ENCODE measurements at regions not wholly inside any gene's neighbourhood (a gene's known extent, or its start where the extent isn't known, plus 50 kb on each side); places are given as distances from the start of the nearest gene placed in this dataset.

- H3K36me3 Mint-ChIP-seq (ENCODE audit: insufficient read depth, unreplicated experiment), result no peaks in the 10 kb centered on the region
- BruUV-seq (replicated peaks), result no TSS peak
- intact Hi-C loops (cut with micrococcal nuclease; ENCODE audit: unreplicated experiment), result no loop called here
- CTCF ChIA-PET, result no interaction called here
- TF ChIP-seq, protein P1, sequence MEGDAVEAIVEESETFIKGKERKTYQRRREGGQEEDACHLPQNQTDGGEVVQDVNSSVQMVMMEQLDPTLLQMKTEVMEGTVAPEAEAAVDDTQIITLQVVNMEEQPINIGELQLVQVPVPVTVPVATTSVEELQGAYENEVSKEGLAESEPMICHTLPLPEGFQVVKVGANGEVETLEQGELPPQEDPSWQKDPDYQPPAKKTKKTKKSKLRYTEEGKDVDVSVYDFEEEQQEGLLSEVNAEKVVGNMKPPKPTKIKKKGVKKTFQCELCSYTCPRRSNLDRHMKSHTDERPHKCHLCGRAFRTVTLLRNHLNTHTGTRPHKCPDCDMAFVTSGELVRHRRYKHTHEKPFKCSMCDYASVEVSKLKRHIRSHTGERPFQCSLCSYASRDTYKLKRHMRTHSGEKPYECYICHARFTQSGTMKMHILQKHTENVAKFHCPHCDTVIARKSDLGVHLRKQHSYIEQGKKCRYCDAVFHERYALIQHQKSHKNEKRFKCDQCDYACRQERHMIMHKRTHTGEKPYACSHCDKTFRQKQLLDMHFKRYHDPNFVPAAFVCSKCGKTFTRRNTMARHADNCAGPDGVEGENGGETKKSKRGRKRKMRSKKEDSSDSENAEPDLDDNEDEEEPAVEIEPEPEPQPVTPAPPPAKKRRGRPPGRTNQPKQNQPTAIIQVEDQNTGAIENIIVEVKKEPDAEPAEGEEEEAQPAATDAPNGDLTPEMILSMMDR (IDR thresholded peaks at IDR 0.05; ENCODE audit: unreplicated experiment), result no peak
- no peak overlapping the region for H3K4me3 Mint-ChIP-seq (ENCODE audit: low read depth, unreplicated experiment)
- H3K4me1 Mint-ChIP-seq (ENCODE audit: low read depth, unreplicated experiment), result no peaks in the 10 kb centered on the region
- peaks cover 5% of the 10 kb centered on the region for H3K9me3 Mint-ChIP-seq (ENCODE audit: low read depth, unreplicated experiment)
- no peak overlapping the region for H3K27ac Mint-ChIP-seq (ENCODE audit: unreplicated experiment)
- no peaks in the 10 kb centered on the region for H3K27me3 Mint-ChIP-seq (ENCODE audit: unreplicated experiment)
- DNase-seq, result no peak
Measured at GRCh38 chr17:62913991-62914570, 52.0 kb upstream of the TANC2 start.

GRCh38 chr17:62912363-62912762 lies 53.7 kb upstream of the TANC2 start:
- no peak overlapping the region for H3K27ac Mint-ChIP-seq (ENCODE audit: unreplicated experiment)

DNA sequence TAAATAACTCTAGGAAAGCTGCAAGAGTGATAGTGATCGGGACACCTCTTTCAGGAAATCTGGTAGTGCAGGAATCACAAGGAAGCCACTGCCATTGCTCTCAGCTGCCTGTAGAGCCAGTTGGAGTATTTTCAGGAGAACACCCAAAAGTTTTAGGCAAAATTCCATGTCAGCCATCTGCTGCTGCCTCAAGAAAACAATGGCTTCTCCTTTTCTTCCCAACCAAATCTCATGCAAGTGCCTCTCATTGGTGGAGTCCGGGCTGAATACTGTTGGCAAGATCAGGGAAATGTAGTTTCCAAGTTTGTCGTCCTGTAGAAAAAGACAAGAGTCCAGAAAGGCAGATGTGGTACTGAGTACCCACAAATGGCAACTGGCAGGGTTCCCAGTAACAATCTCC lies 54.9 kb upstream of the TANC2 start:
- Mint-ChIP-seq H3K27ac (ENCODE audit: unreplicated experiment) (no peak overlapping the region), H3K36me3 (ENCODE audit: insufficient read depth, unreplicated experiment) (no peaks in the 10 kb centered on the region)

More at GRCh38 chr17:62912363-62912762, 53.7 kb upstream of the TANC2 start:
- Mint-ChIP-seq H3K9me3 (ENCODE audit: low read depth, unreplicated experiment) (peaks cover 5% of the 10 kb centered on the region), H3K4me3 (ENCODE audit: low read depth, unreplicated experiment) (no peak overlapping the region), H3K36me3 (ENCODE audit: insufficient read depth, unreplicated experiment) (no peaks in the 10 kb centered on the region), H3K4me1 (ENCODE audit: low read depth, unreplicated experiment) (peaks cover 12% of the 10 kb centered on the region), H3K27me3 (ENCODE audit: unreplicated experiment) (no peaks in the 10 kb centered on the region)
- no TSS peak for BruUV-seq (replicated peaks)
- DNase-seq, result no peak
- CTCF ChIA-PET, result no interaction called here
- TF ChIP-seq, protein P1 (IDR thresholded peaks at IDR 0.05; ENCODE audit: unreplicated experiment), result no peak
- intact Hi-C loops (cut with micrococcal nuclease; ENCODE audit: unreplicated experiment), result no loop called here

GRCh38 chr17:62910277-62910676 lies 55.8 kb upstream of the TANC2 start:
- Mint-ChIP-seq H3K9me3 (ENCODE audit: low read depth, unreplicated experiment) (peaks cover 5% of the 10 kb centered on the region), H3K27ac (ENCODE audit: unreplicated experiment) (no peak overlapping the region), H3K4me1 (ENCODE audit: low read depth, unreplicated experiment) (peaks cover 19% of the 10 kb centered on the region), H3K4me3 (ENCODE audit: low read depth, unreplicated experiment) (no peak overlapping the region), H3K36me3 (ENCODE audit: insufficient read depth, unreplicated experiment) (no peaks in the 10 kb centered on the region), H3K27me3 (ENCODE audit: unreplicated experiment) (no peaks in the 10 kb centered on the region)
- TF ChIP-seq, protein P1 (IDR thresholded peaks at IDR 0.05; ENCODE audit: unreplicated experiment), result no peak
- CTCF ChIA-PET, result interaction anchor here (0.9 kb wide), 1 partner anchor 15 kb away, joined by 4 read pairs; no protein-coding TSS in a partner anchor
- BruUV-seq (replicated peaks), result no TSS peak
- DNase-seq, result no peak
- intact Hi-C loops (cut with micrococcal nuclease; ENCODE audit: unreplicated experiment), result no loop called here

More for the DNA sequence above, 54.9 kb upstream of the TANC2 start:
- TF ChIP-seq, protein P1 (IDR thresholded peaks at IDR 0.05; ENCODE audit: unreplicated experiment), result no peak
- DNase-seq, result no peak
- H3K27me3 Mint-ChIP-seq (ENCODE audit: unreplicated experiment), result no peaks in the 10 kb centered on the region
- H3K4me1 Mint-ChIP-seq (ENCODE audit: low read depth, unreplicated experiment), result peaks cover 19% of the 10 kb centered on the region
- no peak overlapping the region for H3K4me3 Mint-ChIP-seq (ENCODE audit: low read depth, unreplicated experiment)
- CTCF ChIA-PET, result no interaction called here
- H3K9me3 Mint-ChIP-seq (ENCODE audit: low read depth, unreplicated experiment), result peaks cover 5% of the 10 kb centered on the region
- intact Hi-C loops (cut with micrococcal nuclease; ENCODE audit: unreplicated experiment), result no loop called here
- no TSS peak for BruUV-seq (replicated peaks)
